ENCODE measurements at regions not wholly inside any gene's neighbourhood (a gene's known extent, or its start where the extent isn't known, plus 50 kb on each side); places are given as distances from the start of the nearest gene placed in this dataset.
"Not testable (repeated sequence)": the region's sequence is repeated elsewhere in the genome, so short reads cannot be mapped to it uniquely, and the experiment has no call there.

DNA sequence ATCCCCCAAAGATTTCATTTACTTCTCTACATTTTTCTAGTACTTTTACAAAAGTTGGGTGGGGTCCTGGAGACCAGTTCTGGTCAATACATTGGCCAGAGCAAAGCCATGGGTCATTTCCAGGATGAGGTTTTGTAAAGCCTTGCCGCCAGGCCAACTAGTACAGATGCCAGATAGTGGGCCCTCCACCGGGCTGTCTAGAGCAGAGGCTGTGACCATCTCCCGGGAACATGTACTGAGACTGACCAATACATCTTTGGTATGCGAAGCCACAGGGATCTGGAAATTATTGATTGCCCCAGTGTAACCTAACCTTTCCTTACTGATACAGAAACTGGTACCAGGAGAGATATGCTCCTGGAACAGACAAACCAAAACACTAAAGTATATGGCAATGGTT, 599.2 kb downstream of the ADCYAP1 start:
- POLR2A ChIA-PET = no interaction called here
- no peaks in the 10 kb centered on the region for H3K36me3 Mint-ChIP-seq
- no peak overlapping the region for H3K4me3 Mint-ChIP-seq
- no peaks in the 10 kb centered on the region for H3K4me1 Mint-ChIP-seq
- no peak overlapping the region for H3K27ac Mint-ChIP-seq
- ATAC-seq (ENCODE audit: low read depth) (no peak), DNase-seq (no peak)
- no peaks in the 10 kb centered on the region for H3K27me3 Mint-ChIP-seq
- no peaks in the 10 kb centered on the region for H3K9me3 Mint-ChIP-seq

- no peak overlapping the region for H3K27ac Mint-ChIP-seq
- POLR2A ChIA-PET = no interaction called here
- no peaks in the 10 kb centered on the region for H3K27me3 Mint-ChIP-seq
- H3K9me3 Mint-ChIP-seq = no peaks in the 10 kb centered on the region
- H3K4me3 Mint-ChIP-seq = no peak overlapping the region
- H3K4me1 Mint-ChIP-seq = no peaks in the 10 kb centered on the region
- no peak for ATAC-seq (ENCODE audit: low read depth)
- no peak for DNase-seq
- no peaks in the 10 kb centered on the region for H3K36me3 Mint-ChIP-seq
These were observed 601.2 kb downstream of the ADCYAP1 start for GRCh38 chr18:1505856-1506255.

DNA sequence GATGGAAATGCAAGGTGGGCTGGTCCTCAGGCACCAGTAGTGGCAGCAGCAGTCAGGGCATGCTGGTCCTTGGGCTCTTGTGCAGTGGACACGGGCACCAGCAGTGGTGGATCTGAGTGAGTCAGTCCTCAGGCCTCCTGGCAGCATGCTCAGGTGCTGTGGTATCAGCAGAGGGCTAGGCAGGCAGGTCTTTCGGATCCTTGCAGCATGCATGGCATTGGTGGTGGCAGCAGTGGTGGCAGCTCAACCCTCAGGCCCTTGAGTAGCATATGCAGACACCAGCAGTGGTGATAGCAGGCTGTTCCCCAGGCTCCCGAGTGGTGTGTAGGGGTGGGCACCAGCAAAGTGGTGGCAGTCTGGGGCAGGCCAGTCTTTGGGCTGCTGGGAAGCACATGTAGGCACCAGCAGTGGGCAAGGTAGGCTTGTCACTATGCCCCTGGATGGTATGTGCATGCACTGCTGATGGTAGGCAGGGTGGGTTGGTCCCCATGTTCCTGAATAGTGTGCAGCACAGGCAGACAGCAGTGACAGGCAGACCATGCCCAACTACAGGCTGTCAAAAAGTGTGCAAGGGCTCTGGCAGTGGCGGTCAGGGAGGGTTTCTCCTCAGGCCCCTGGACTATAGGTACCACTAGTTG, 606.0 kb downstream of the ADCYAP1 start:
- no peak overlapping the region for H3K27ac Mint-ChIP-seq
- peaks cover 2% of the 10 kb centered on the region for H3K9me3 Mint-ChIP-seq
- POLR2A ChIA-PET = no interaction called here
- no peak for DNase-seq
- no peak for ATAC-seq (ENCODE audit: low read depth)
- no peaks in the 10 kb centered on the region for H3K27me3 Mint-ChIP-seq
- no peaks in the 10 kb centered on the region for H3K36me3 Mint-ChIP-seq
- H3K4me1 Mint-ChIP-seq = no peaks in the 10 kb centered on the region
- no peak overlapping the region for H3K4me3 Mint-ChIP-seq

- no peaks in the 10 kb centered on the region for H3K27me3 Mint-ChIP-seq
- no peaks in the 10 kb centered on the region for H3K36me3 Mint-ChIP-seq
- POLR2A ChIA-PET = no interaction called here
- peaks cover 2% of the 10 kb centered on the region for H3K9me3 Mint-ChIP-seq
- H3K4me1 Mint-ChIP-seq = no peaks in the 10 kb centered on the region
- no peak overlapping the region for H3K27ac Mint-ChIP-seq
- ATAC-seq (ENCODE audit: low read depth) = no peak
- H3K4me3 Mint-ChIP-seq = no peak overlapping the region
- DNase-seq = no peak
These were observed 607.1 kb downstream of the ADCYAP1 start for GRCh38 chr18:1511619-1512311.

DNA sequence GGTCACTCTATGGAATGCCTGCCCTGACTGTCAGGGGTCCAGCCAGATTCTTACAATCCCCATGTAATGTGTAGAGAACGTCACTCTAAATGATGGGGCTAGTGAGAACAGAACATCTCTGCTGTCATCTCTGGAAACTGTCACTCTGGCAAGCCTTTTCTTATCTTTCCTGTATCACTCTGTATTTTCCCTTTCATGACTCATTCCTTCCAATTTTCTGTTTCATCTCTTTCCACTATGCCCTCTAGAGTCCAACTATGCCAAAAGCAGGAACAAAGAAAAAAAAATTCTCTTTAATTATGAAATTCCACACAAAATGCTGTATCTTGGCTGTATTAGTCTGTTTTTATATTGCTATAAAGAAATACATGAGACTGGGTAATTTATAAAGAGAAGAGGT, 608.8 kb downstream of the ADCYAP1 start:
- Mint-ChIP-seq H3K9me3 (peaks cover 2% of the 10 kb centered on the region), H3K27me3 (no peaks in the 10 kb centered on the region), H3K4me1 (no peaks in the 10 kb centered on the region), H3K27ac (no peak overlapping the region), H3K4me3 (no peak overlapping the region), H3K36me3 (no peaks in the 10 kb centered on the region)
- POLR2A ChIA-PET = no interaction called here
- DNase-seq (no peak), ATAC-seq (ENCODE audit: low read depth) (no peak)

- H3K27ac Mint-ChIP-seq; POLR2A ChIA-PET; H3K4me1 Mint-ChIP-seq; H3K4me3 Mint-ChIP-seq; DNase-seq; ATAC-seq (ENCODE audit: low read depth); H3K27me3 Mint-ChIP-seq; H3K36me3 Mint-ChIP-seq; H3K9me3 Mint-ChIP-seq: not testable (repeated sequence)
These were observed 617.0 kb downstream of the ADCYAP1 start for GRCh38 chr18:1521588-1522248.

- no peaks in the 10 kb centered on the region for H3K27me3 Mint-ChIP-seq
- no peak overlapping the region for H3K27ac Mint-ChIP-seq
- ATAC-seq (ENCODE audit: low read depth) (no peak), DNase-seq (no peak)
- H3K4me1 Mint-ChIP-seq = no peaks in the 10 kb centered on the region
- H3K9me3 Mint-ChIP-seq = peaks cover 6% of the 10 kb centered on the region
- no peak overlapping the region for H3K4me3 Mint-ChIP-seq
- H3K36me3 Mint-ChIP-seq = no peaks in the 10 kb centered on the region
- POLR2A ChIA-PET = no interaction called here
These were observed 617.6 kb downstream of the ADCYAP1 start for GRCh38 chr18:1522249-1522615.

- no peaks in the 10 kb centered on the region for H3K4me1 Mint-ChIP-seq
- no peak overlapping the region for H3K4me3 Mint-ChIP-seq
- POLR2A ChIA-PET = no interaction called here
- peaks cover 6% of the 10 kb centered on the region for H3K9me3 Mint-ChIP-seq
- no peak overlapping the region for H3K27ac Mint-ChIP-seq
- DNase-seq (no peak), ATAC-seq (ENCODE audit: low read depth) (no peak)
- no peaks in the 10 kb centered on the region for H3K27me3 Mint-ChIP-seq
- no peaks in the 10 kb centered on the region for H3K36me3 Mint-ChIP-seq
These were observed 622.3 kb downstream of the ADCYAP1 start for GRCh38 chr18:1526991-1527390.

- DNase-seq (no peak), ATAC-seq (ENCODE audit: low read depth) (no peak)
- no peaks in the 10 kb centered on the region for H3K27me3 Mint-ChIP-seq
- no peaks in the 10 kb centered on the region for H3K4me1 Mint-ChIP-seq
- H3K4me3 Mint-ChIP-seq = no peak overlapping the region
- POLR2A ChIA-PET = no interaction called here
- H3K27ac Mint-ChIP-seq = no peak overlapping the region
- peaks cover 1% of the 10 kb centered on the region for H3K9me3 Mint-ChIP-seq
- H3K36me3 Mint-ChIP-seq = no peaks in the 10 kb centered on the region
These were observed 623.1 kb downstream of the ADCYAP1 start for GRCh38 chr18:1527805-1528204.

DNA sequence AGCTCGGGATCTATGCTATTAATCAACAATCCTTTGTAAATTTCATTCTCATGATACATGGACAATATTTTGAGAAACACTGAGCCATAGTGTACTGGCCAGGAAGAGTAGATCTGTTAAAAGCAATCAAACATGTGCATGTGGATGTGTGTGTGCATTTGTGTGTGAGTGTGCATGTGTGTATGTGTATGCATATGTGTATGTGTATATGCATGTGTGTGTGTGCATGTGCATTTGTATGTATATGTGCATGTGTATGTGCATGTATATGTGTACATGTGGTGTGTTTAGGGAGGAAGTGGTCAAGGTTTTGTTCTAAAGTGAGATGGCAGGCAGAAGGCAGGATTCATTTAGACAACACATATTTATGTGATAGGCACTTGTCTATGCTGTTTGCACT, 623.8 kb downstream of the ADCYAP1 start:
- H3K9me3 Mint-ChIP-seq = peaks cover 1% of the 10 kb centered on the region
- H3K4me1 Mint-ChIP-seq = no peaks in the 10 kb centered on the region
- ATAC-seq (ENCODE audit: low read depth) = no peak
- no peaks in the 10 kb centered on the region for H3K36me3 Mint-ChIP-seq
- H3K27ac Mint-ChIP-seq = no peak overlapping the region
- no peak for DNase-seq
- no peaks in the 10 kb centered on the region for H3K27me3 Mint-ChIP-seq
- no peak overlapping the region for H3K4me3 Mint-ChIP-seq
- POLR2A ChIA-PET = no interaction called here

DNA sequence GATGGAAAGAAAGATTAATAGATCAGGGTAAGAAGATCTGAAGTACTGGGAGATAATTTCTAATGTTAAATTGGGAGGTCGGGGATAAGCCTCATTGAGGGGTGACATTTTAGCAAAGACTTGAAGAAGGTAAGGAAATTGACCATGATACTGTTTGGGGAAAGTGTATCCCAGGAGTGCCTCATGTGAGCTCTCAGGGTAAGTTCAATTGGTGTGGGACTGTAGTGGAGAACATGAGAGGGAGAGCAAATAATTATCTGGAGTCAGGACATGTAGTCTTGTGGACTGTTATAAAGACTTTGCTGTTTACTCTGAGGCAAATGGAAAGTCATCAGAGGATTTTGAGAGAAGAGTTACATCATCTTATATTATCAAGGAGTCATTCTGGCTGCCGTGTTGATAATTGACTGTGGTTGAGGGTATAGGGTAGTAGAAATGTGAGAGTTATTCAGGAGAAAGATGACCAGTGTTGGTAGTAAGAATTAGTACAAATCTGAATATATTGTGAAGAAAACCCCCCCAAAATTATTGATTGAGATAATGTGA, 624.4 kb downstream of the ADCYAP1 start:
- Mint-ChIP-seq H3K36me3 (no peaks in the 10 kb centered on the region), H3K4me1 (no peaks in the 10 kb centered on the region), H3K27me3 (no peaks in the 10 kb centered on the region), H3K9me3 (peaks cover 1% of the 10 kb centered on the region), H3K27ac (no peak overlapping the region), H3K4me3 (no peak overlapping the region)
- POLR2A ChIA-PET = no interaction called here
- no peak for ATAC-seq (ENCODE audit: low read depth)
- no peak for DNase-seq

- no peaks in the 10 kb centered on the region for H3K27me3 Mint-ChIP-seq
- H3K4me1 Mint-ChIP-seq = no peaks in the 10 kb centered on the region
- DNase-seq (no peak), ATAC-seq (ENCODE audit: low read depth) (no peak)
- no peak overlapping the region for H3K4me3 Mint-ChIP-seq
- POLR2A ChIA-PET = no interaction called here
- H3K27ac Mint-ChIP-seq = no peak overlapping the region
- no peaks in the 10 kb centered on the region for H3K36me3 Mint-ChIP-seq
- peaks cover 1% of the 10 kb centered on the region for H3K9me3 Mint-ChIP-seq
These were observed 626.0 kb downstream of the ADCYAP1 start for GRCh38 chr18:1530650-1531049.

DNA sequence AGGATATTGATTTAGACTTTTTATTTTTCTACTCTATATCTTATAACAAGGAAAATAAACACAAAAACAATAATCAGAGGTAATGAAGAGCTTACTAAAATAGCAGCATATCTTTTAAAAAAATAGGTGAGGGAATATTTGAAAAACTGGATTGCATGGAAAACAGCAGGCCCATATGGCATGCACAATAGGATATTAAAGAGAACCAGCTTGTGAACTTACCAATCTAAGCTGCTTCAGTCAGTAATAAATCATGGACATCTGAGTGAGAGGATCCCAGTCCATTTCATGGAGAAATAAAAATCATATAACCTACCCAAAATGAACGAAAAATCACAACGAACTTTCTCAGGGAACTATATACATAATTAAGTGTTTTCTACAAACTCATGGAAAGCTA, 634.6 kb downstream of the ADCYAP1 start:
- POLR2A ChIA-PET = no interaction called here

GRCh38 chr18:1541478-1541877, 636.8 kb downstream of the ADCYAP1 start:
- no peak for DNase-seq
- Mint-ChIP-seq H3K4me1 (no peaks in the 10 kb centered on the region), H3K27ac (no peak overlapping the region), H3K36me3 (no peaks in the 10 kb centered on the region), H3K9me3 (peaks cover 2% of the 10 kb centered on the region), H3K27me3 (no peaks in the 10 kb centered on the region), H3K4me3 (no peak overlapping the region)
- no peak for ATAC-seq (ENCODE audit: low read depth)
- POLR2A ChIA-PET = no interaction called here

More for the DNA sequence above, 634.6 kb downstream of the ADCYAP1 start:
- ATAC-seq (ENCODE audit: low read depth) (no peak), DNase-seq (no peak)
- no peaks in the 10 kb centered on the region for H3K27me3 Mint-ChIP-seq
- H3K27ac Mint-ChIP-seq = no peak overlapping the region
- H3K36me3 Mint-ChIP-seq = no peaks in the 10 kb centered on the region
- H3K9me3 Mint-ChIP-seq = peaks cover 2% of the 10 kb centered on the region
- H3K4me1 Mint-ChIP-seq = no peaks in the 10 kb centered on the region
- no peak overlapping the region for H3K4me3 Mint-ChIP-seq

Measured in activated naive CD8-positive, alpha-beta T cell treated with anti-CD3 and anti-CD28 coated beads, Interleukin-2, amount 10 ng/mL, durations not matched to agents 7 days and 5 days (primary cell).